HepG2 (cell line): ENCODE measurements at regions not wholly inside any gene's neighbourhood (a gene's known extent, or its start where the extent isn't known, plus 50 kb on each side); places are given as distances from the start of the nearest gene placed in this dataset.

Experiments used
- ATAC-seq: fragments of 200-7000 bp; cut with Tn5 transposase; 3 replicates; pipeline ENCODE4 v1.9.1; 2020; ENCODE audit warnings: mild to moderate bottlenecking, moderate library complexity
- BruUV-seq: library from RNA; stranded (reverse); fragments of 400-500 nt; replicated peaks from 2 replicates; lab custom pipeline; 2021; lab: Mats Ljungman, UMichigan
- CTCF ChIA-PET: fragments of 300-600 bp; formaldehyde crosslinking; extraction: SDS; loops from one replicate; lab custom pipeline; 2021; ENCODE audit warnings: low total read pairs, inconsistent platforms, low intra/inter-chr PET ratio; lab: Yijun Ruan, JAX
- POLR2A ChIA-PET: fragments of 350-600 bp; sonication (Branson Sonifier 250); formaldehyde crosslinking; loops from one replicate; lab custom pipeline; 2020; ENCODE audit warnings: antibody characterized with exemption, inconsistent platforms; lab: Yijun Ruan, JAX
- DNase-seq: peaks from one replicate; pipeline ENCODE4 v3.0.0-alpha.2; 2015; ENCODE audit warnings: low spot score
- FAIRE-seq: peaks from 3 replicates; lab custom pipeline; 2011; peaks lifted over from hg19 to GRCh38; lab: Jason Lieb, UNC
- H2AFZ ChIP-seq: one replicate; pipeline ENCODE4 v1.6.1; 2011; ENCODE audit warnings: low read length, inconsistent platforms
- H3K27ac ChIP-seq: fragments of 300-600 bp; 3 replicates; pipeline ENCODE4 v1.8.0; 2011; ENCODE audit warnings: mixed run types, mild to moderate bottlenecking, mixed read lengths, low read length, inconsistent platforms; ENCODE audit not compliant: insufficient read depth; ENCODE audit errors: extremely low read length
- H3K27me3 ChIP-seq, 2 experiments: fragments of 200-600 bp in 1 of 2; 2 replicates in 1 of 2; 3 replicates in 1 of 2; pipeline versions ENCODE4 v1.6.0 to v1.8.0; 2011; ENCODE audit warnings: low read length in 2 of 2, mild to moderate bottlenecking in 2 of 2, moderate library complexity in 2 of 2, inconsistent platforms in 1 of 2; ENCODE audit not compliant: insufficient read depth in 2 of 2, control insufficient read depth in 1 of 2
- H3K36me3 ChIP-seq, 2 experiments: fragments of 200-600 bp in 1 of 2; replicated peaks in 1 of 2; 2 replicates in 1 of 2; 3 replicates in 1 of 2; pipeline versions ENCODE4 v1.5.1 to v1.8.0; 2011; ENCODE audit warnings: low read length in 2 of 2, inconsistent platforms in 1 of 2; ENCODE audit not compliant: insufficient read depth in 2 of 2, control insufficient read depth in 1 of 2
- H3K4me1 ChIP-seq: 2 replicates; pipeline ENCODE4 v1.5.1; 2012; ENCODE audit warnings: low read length, inconsistent platforms; ENCODE audit not compliant: insufficient read depth
- H3K4me2 ChIP-seq: 2 replicates; pipeline ENCODE4 v1.6.0; 2011; ENCODE audit warnings: low read depth, low read length, inconsistent platforms
- H3K4me3 ChIP-seq, 3 experiments: fragments of 200-600 bp in 1 of 3; sonication (generic), shearing (Covaris generic) in 1 of 3; replicated peaks in 1 of 3; 2 replicates each; pipeline ENCODE4 v1.5.1; 2011 to 2016; ENCODE audit warnings: low read length in 3 of 3, inconsistent platforms in 2 of 3, low read depth in 2 of 3, mild to moderate bottlenecking in 2 of 3, control low read depth in 1 of 3, mixed read lengths in 1 of 3; ENCODE audit not compliant: insufficient read depth in 1 of 3
- H3K79me2 ChIP-seq: one replicate; pipeline ENCODE4 v1.6.1; 2011; ENCODE audit warnings: low read length, inconsistent platforms; ENCODE audit not compliant: insufficient read depth
- H3K9ac ChIP-seq: 2 replicates; pipeline ENCODE4 v1.6.0; 2011; ENCODE audit warnings: mild to moderate bottlenecking, low read depth, low read length, inconsistent platforms; ENCODE audit not compliant: insufficient read depth
- H3K9me3 ChIP-seq: 2 replicates; pipeline ENCODE4 v1.5.1; 2012; ENCODE audit warnings: mild to moderate bottlenecking, low read length
- H4K20me1 ChIP-seq: 2 replicates; pipeline ENCODE4 v1.6.0; 2011; ENCODE audit warnings: inconsistent platforms, mild to moderate bottlenecking, low read length, moderate library complexity; ENCODE audit not compliant: insufficient read depth
- CC2D1A ChIP-seq: sonication (generic); formaldehyde crosslinking; IDR thresholded peaks from 2 replicates; pipeline ENCODE4 v1.8.1; 2023; ENCODE audit warnings: mild to moderate bottlenecking, missing genetic modification reagents
- IKZF1 ChIP-seq: fragments of 450-650 bp; IDR thresholded peaks from 2 replicates; pipeline ENCODE4 v1.7.1; 2016
- LCORL ChIP-seq, 2 experiments: fragments of 450-650 bp in 1 of 2; sonication (generic) in 1 of 2; formaldehyde crosslinking in 1 of 2; IDR thresholded peaks; 2 replicates each; pipeline versions ENCODE4 v1.5.0 to v1.6.1; 2017 to 2020; ENCODE audit warnings: antibody characterized with exemption in 1 of 2, missing genetic modification reagents in 1 of 2
- NFYC ChIP-seq: IDR thresholded peaks from 2 replicates; pipeline ENCODE4 v1.6.1; 2016; ENCODE audit warnings: missing genetic modification reagents, missing compliant biosample characterization
- RXRA ChIP-seq: sonication (generic); formaldehyde crosslinking; IDR thresholded peaks from 2 replicates; pipeline ENCODE4 v1.5.1; 2020; ENCODE audit warnings: missing genetic modification reagents
- SATB2 ChIP-seq: sonication (generic); formaldehyde crosslinking; IDR thresholded peaks from 2 replicates; pipeline ENCODE4 v1.5.0; 2020; ENCODE audit warnings: missing genetic modification reagents
- SMARCE1 ChIP-seq: fragments of 450-650 bp; IDR thresholded peaks from 2 replicates; pipeline ENCODE4 v1.6.1; 2017; ENCODE audit warnings: borderline replicate concordance
- TAF15 ChIP-seq: fragments of 200-400 bp; formaldehyde crosslinking; IDR thresholded peaks from one replicate; pipeline ENCODE4 v1.6.1; 2018; ENCODE audit warnings: mild to moderate bottlenecking, low read depth, low read length; ENCODE audit not compliant: poor library complexity, severe bottlenecking
- ZNF350 ChIP-seq: sonication (generic); formaldehyde crosslinking; IDR thresholded peaks from 2 replicates; pipeline ENCODE4 v1.4.0; 2020; ENCODE audit warnings: mild to moderate bottlenecking, low read depth, missing genetic modification reagents, borderline replicate concordance
- ZNF674 ChIP-seq: sonication (generic); formaldehyde crosslinking; IDR thresholded peaks from 2 replicates; pipeline ENCODE4 v1.5.0; 2020; ENCODE audit warnings: low read depth, mild to moderate bottlenecking, missing genetic modification reagents
- WGBS: methylation state at CpG from one replicate; pipeline ENCODE4 v1.1.6; 2017; ENCODE audit warnings: low lambda C conversion rate; 5-methylcytosine and 5-hydroxymethylcytosine counted together
- in situ Hi-C: cut with HindIII; loops from 2 replicates; pipeline ENCODE4 v1.10.0; 2017; ENCODE audit warnings: low pct_unique_long_range_greater_than_20kb; ENCODE audit not compliant: extremely low pct_ligation_motif_present
- intact Hi-C: fragments of 100-400 bp; cut with micrococcal nuclease; formaldehyde crosslinking; loops from one replicate; pipeline ENCODE4 v1.10.0; 2022; ENCODE audit not compliant: unreplicated experiment
- TF ChIP-seq, protein P1 (sequence below): IDR thresholded peaks from 2 replicates; pipeline ENCODE4 v1.6.1; 2016; ENCODE audit warnings: low read depth, missing genetic modification reagents, missing compliant biosample characterization

GRCh38 chr6:139944976-139945375 lies 570.5 kb upstream of the CITED2 start:
- ChIA-PET CTCF (no interaction called here), POLR2A (no interaction called here)
- H3K27me3 ChIP-seq: no peaks in the 10 kb centered on the region; a peak in 1 of 5 replicates
- no TSS peak for BruUV-seq
- ATAC-seq (no peak), FAIRE-seq (no peak), DNase-seq (no peak)
- no peaks in the 10 kb centered on the region for H3K79me2 ChIP-seq
- 24% methylated on average over 2 of the region's 2 CpGs for WGBS
- no peaks in the 10 kb centered on the region for H4K20me1 ChIP-seq
- H3K4me3 ChIP-seq: no peak overlapping the region
- no peak overlapping the region for H3K27ac ChIP-seq
- TF ChIP-seq RXRA (CRISPR knock-in tag): no peak
- H3K4me1 ChIP-seq: no peaks in the 10 kb centered on the region
- H3K9me3 ChIP-seq: no peaks in the 10 kb centered on the region
- in situ Hi-C loops: no loop called here
- H3K36me3 ChIP-seq: no peaks in the 10 kb centered on the region
- no peak overlapping the region for H2AFZ ChIP-seq
- no peak overlapping the region for H3K4me2 ChIP-seq
- intact Hi-C loops: no loop called here
- H3K9ac ChIP-seq: no peak overlapping the region

GRCh38 chr6:139944131-139944530 lies 569.7 kb upstream of the CITED2 start:
- H3K79me2 ChIP-seq: no peaks in the 10 kb centered on the region
- H3K9ac ChIP-seq: no peak overlapping the region
- no peaks in the 10 kb centered on the region for H4K20me1 ChIP-seq
- intact Hi-C loops (no loop called here), in situ Hi-C loops (no loop called here)
- no peaks in the 10 kb centered on the region for H3K9me3 ChIP-seq
- DNase-seq: no peak
- H3K4me3 ChIP-seq: no peak overlapping the region
- H3K4me2 ChIP-seq: no peak overlapping the region
- H3K4me1 ChIP-seq: no peaks in the 10 kb centered on the region
- H2AFZ ChIP-seq: no peak overlapping the region
- no peaks in the 10 kb centered on the region for H3K36me3 ChIP-seq
- no peak for FAIRE-seq
- POLR2A ChIA-PET: no interaction called here
- BruUV-seq: no TSS peak
- no peak for ATAC-seq
- CTCF ChIA-PET: no interaction called here
- 5% methylated on average over 3 of the region's 3 CpGs for WGBS
- H3K27me3 ChIP-seq: no peaks in the 10 kb centered on the region; a peak in 1 of 5 replicates
- no peak for TF ChIP-seq NFYC (CRISPR knock-in tag)
- no peak for TF ChIP-seq CC2D1A (CRISPR knock-in tag)
- no peak for TF ChIP-seq ZNF674 (CRISPR knock-in tag)
- TF ChIP-seq SATB2 (CRISPR knock-in tag): no peak
- no peak for TF ChIP-seq IKZF1
- TF ChIP-seq ZNF350 (CRISPR knock-in tag): no peak
- TF ChIP-seq SMARCE1: no peak
- no peak for TF ChIP-seq LCORL (IDR thresholded peaks at IDR 0.05)
- no peak for TF ChIP-seq LCORL (CRISPR knock-in tag; IDR thresholded peaks at IDR 0.05)
- TF ChIP-seq TAF15: no peak
- TF ChIP-seq, protein P1, sequence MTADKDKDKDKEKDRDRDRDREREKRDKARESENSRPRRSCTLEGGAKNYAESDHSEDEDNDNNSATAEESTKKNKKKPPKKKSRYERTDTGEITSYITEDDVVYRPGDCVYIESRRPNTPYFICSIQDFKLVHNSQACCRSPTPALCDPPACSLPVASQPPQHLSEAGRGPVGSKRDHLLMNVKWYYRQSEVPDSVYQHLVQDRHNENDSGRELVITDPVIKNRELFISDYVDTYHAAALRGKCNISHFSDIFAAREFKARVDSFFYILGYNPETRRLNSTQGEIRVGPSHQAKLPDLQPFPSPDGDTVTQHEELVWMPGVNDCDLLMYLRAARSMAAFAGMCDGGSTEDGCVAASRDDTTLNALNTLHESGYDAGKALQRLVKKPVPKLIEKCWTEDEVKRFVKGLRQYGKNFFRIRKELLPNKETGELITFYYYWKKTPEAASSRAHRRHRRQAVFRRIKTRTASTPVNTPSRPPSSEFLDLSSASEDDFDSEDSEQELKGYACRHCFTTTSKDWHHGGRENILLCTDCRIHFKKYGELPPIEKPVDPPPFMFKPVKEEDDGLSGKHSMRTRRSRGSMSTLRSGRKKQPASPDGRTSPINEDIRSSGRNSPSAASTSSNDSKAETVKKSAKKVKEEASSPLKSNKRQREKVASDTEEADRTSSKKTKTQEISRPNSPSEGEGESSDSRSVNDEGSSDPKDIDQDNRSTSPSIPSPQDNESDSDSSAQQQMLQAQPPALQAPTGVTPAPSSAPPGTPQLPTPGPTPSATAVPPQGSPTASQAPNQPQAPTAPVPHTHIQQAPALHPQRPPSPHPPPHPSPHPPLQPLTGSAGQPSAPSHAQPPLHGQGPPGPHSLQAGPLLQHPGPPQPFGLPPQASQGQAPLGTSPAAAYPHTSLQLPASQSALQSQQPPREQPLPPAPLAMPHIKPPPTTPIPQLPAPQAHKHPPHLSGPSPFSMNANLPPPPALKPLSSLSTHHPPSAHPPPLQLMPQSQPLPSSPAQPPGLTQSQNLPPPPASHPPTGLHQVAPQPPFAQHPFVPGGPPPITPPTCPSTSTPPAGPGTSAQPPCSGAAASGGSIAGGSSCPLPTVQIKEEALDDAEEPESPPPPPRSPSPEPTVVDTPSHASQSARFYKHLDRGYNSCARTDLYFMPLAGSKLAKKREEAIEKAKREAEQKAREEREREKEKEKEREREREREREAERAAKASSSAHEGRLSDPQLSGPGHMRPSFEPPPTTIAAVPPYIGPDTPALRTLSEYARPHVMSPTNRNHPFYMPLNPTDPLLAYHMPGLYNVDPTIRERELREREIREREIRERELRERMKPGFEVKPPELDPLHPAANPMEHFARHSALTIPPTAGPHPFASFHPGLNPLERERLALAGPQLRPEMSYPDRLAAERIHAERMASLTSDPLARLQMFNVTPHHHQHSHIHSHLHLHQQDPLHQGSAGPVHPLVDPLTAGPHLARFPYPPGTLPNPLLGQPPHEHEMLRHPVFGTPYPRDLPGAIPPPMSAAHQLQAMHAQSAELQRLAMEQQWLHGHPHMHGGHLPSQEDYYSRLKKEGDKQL: no peak
- TF ChIP-seq, all 625 proteins: peak for 0
- H3K27ac ChIP-seq: no peak overlapping the region
